Lung (tissue), 11 donors: ENCODE measurements at regions not wholly inside any gene's neighbourhood (a gene's known extent, or its start where the extent isn't known, plus 50 kb on each side); places are given as distances from the start of the nearest gene placed in this dataset.

Source experiments
- ATAC-seq: fragments of 200-7000 bp; cut with Tn5 transposase; one replicate; pipeline ENCODE4 v1.9.1; 2020; ENCODE audit warnings: moderate number of reproducible peaks; ENCODE audit not compliant: insufficient read depth, low FRiP score
- DNase-seq, 3 donors: peaks; one replicate each; pipeline ENCODE4 v3.0.0-alpha.2; 2013 to 2017
- H3K27ac ChIP-seq, 2 donors: one replicate each; pipeline ENCODE4 v1.5.1; 2013; ENCODE audit warnings: mild to moderate bottlenecking in 2 of 2, moderate library complexity in 2 of 2, control low read depth in 1 of 2, inconsistent platforms in 1 of 2, low read depth in 1 of 2, low read length in 1 of 2
- H3K27me3 ChIP-seq, 3 donors: one replicate each; pipeline ENCODE4 v1.5.1; 2013; ENCODE audit warnings: low read length in 2 of 3; ENCODE audit not compliant: control insufficient read depth in 3 of 3, insufficient read depth in 3 of 3
- H3K36me3 ChIP-seq, 4 donors: one replicate each; pipeline ENCODE4 v1.5.1; 2013; ENCODE audit warnings: low read length in 4 of 4, mild to moderate bottlenecking in 1 of 4, moderate library complexity in 1 of 4; ENCODE audit not compliant: control insufficient read depth in 4 of 4, insufficient read depth in 4 of 4
- H3K4me1 ChIP-seq, 5 donors: one replicate each; pipeline ENCODE4 v1.5.1; 2013; ENCODE audit warnings: low read length in 5 of 5, mild to moderate bottlenecking in 2 of 5, moderate library complexity in 1 of 5; ENCODE audit not compliant: control insufficient read depth in 5 of 5, insufficient read depth in 5 of 5
- H3K4me3 ChIP-seq: one replicate; pipeline ENCODE4 v1.5.1; 2013; ENCODE audit warnings: mild to moderate bottlenecking, control low read depth, moderate library complexity
- H3K9ac ChIP-seq, 2 donors: one replicate each; pipeline ENCODE4 v1.5.1; 2013; ENCODE audit warnings: low read length in 2 of 2, control low read depth in 1 of 2; ENCODE audit not compliant: insufficient read depth in 1 of 2
- H3K9me3 ChIP-seq, 4 donors: one replicate each; pipeline ENCODE4 v1.5.1; 2013; ENCODE audit warnings: low read length in 3 of 4, mild to moderate bottlenecking in 1 of 4, moderate library complexity in 1 of 4; ENCODE audit not compliant: control insufficient read depth in 4 of 4, insufficient read depth in 3 of 4
- CTCF ChIP-seq: IDR thresholded peaks from 2 replicates; pipeline ENCODE4 v1.5.1; 2012; ENCODE audit warnings: mild to moderate bottlenecking; ENCODE audit errors: control extremely low read depth, extremely low read depth
- WGBS, 2 donors: extraction: QIAGEN DNeasy Blood & Tissue Kit; methylation state at CpG; one replicate each; pipeline ENCODE4 v1.1.7; 2013; 5-methylcytosine and 5-hydroxymethylcytosine counted together
- donor health status: control.
- donor health status: control.
- donor health status: Bipolar disorder and iron deficiency.
- donor health status: healthy.
- donor health status: DM: yes; HTN: yes; CAD: no.

DNA sequence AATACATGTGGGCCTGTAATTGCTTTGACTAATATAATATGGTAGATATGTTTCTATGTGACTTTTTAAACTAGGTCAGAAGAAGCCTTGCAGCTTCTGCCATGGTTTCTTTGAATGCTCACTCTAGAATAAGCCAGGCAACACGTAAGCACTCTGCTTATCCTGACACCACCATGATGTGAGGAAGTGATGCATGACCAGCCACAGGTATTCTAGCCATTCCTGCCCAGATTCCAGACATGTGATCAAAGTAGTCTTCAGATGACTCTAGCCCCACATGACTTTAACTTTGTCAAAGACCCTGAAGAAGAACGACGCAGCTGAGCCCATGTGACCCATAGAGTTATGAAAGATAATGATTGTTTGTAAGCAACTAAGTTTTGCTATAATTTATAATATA is 276.1 kb upstream of the NCAM1 start:
- ATAC-seq = no peak
- Histone ChIP-seq H3K36me3 (no peaks in the 10 kb centered on the region), H3K4me3 (no peak overlapping the region), H3K9ac (no peak overlapping the region), H3K4me1 (no peaks in the 10 kb centered on the region), H3K9me3 (peaks cover 0 to 2% (median 0%) of the 10 kb centered on the region in 4 donors), H3K27me3 (no peaks in the 10 kb centered on the region), H3K27ac (no peak overlapping the region)
- TF ChIP-seq CTCF = no peak
- WGBS, 2 donors = 52 to 76% methylated on average over 3 of the region's 3 CpGs
- DNase-seq = no peak

GRCh38 chr11:112689851-112690250 is 271.4 kb upstream of the NCAM1 start:
- H3K4me3 ChIP-seq = no peak overlapping the region
- H3K27ac ChIP-seq = no peak overlapping the region
- ATAC-seq (no peak), DNase-seq (no peak)
- H3K9ac ChIP-seq = no peak overlapping the region
- no peaks in the 10 kb centered on the region for H3K4me1 ChIP-seq
- H3K36me3 ChIP-seq = no peaks in the 10 kb centered on the region
- no peak for TF ChIP-seq CTCF
- no peaks in the 10 kb centered on the region for H3K27me3 ChIP-seq
- peaks cover 0 to 3% (median 0%) of the 10 kb centered on the region in 4 donors for H3K9me3 ChIP-seq
- 88 to 92% methylated on average over 6 of the region's 6 CpGs for WGBS, 2 donors

DNA sequence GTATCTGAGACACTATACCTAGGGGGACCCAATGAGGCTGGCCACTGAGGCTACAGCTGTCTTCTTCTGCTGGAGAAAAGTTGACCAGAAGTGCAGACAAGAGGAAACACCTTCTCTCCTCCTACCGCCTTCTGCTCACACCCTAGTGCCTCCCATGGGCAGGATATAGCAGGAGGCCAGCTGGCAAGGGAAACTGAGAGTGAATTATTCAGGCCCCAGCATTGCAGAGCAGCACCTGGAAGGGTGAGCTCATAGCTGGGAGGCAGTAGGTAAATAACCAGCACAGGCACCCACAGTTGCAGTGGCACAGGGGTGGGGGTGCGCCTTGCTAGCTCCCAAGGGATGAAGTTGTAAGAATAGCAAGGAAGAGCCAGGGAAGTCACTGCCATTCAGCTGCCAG is 267.4 kb upstream of the NCAM1 start:
- Histone ChIP-seq H3K4me3 (no peak overlapping the region), H3K9ac (no peak overlapping the region), H3K27ac (no peak overlapping the region), H3K27me3 (no peaks in the 10 kb centered on the region), H3K9me3 (peaks cover 0 to 2% (median 0%) of the 10 kb centered on the region in 4 donors), H3K4me1 (no peaks in the 10 kb centered on the region), H3K36me3 (no peaks in the 10 kb centered on the region)
- TF ChIP-seq CTCF = no peak
- no peak for DNase-seq
- WGBS, 2 donors = 89 to 97% methylated on average over 2 of the region's 2 CpGs
- ATAC-seq = no peak

DNA sequence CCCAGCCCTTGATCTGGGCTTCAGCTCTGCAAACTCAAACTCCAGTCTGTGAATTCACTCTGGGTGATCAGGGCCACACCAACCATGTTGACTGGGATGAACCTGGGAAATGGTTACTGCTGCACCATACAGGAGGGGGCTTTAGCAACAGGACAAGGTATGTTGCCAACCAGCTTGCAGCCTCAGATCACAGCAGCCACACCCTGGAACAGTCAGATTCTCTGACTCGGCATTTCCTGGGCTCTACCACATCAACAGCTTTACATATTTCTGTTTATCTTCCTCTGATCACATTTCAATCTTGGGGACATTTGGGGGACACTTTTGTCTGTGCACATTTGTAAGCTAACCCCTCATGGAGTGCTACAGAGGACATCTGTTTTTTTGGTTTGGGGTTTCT is 267.0 kb upstream of the NCAM1 start:
- no peak for TF ChIP-seq CTCF
- no peak for ATAC-seq

More for the DNA sequence above, 267.0 kb upstream of the NCAM1 start:
- Histone ChIP-seq H3K9me3 (peaks cover 0 to 2% (median 0%) of the 10 kb centered on the region in 4 donors), H3K4me3 (no peak overlapping the region), H3K27me3 (no peaks in the 10 kb centered on the region), H3K27ac (no peak overlapping the region), H3K36me3 (no peaks in the 10 kb centered on the region), H3K9ac (no peak overlapping the region), H3K4me1 (no peaks in the 10 kb centered on the region)
- DNase-seq = no peak
- WGBS, 2 donors = 75 to 79% methylated on average over 1 of the region's 1 CpG
